ENCODE measurements at regions not wholly inside any gene's neighbourhood (a gene's known extent, or its start where the extent isn't known, plus 50 kb on each side); places are given as distances from the start of the nearest gene placed in this dataset.

- TF ChIP-seq NFIC (IDR thresholded peaks at IDR 0.05) (no peak), RAD21 (IDR thresholded peaks at IDR 0.05; ENCODE audit: low read depth) (no peak), MAX (IDR thresholded peaks at IDR 0.05) (no peak), REST (IDR thresholded peaks at IDR 0.05; ENCODE audit: low read depth) (no peak), USF1 (IDR thresholded peaks at IDR 0.05) (no peak)
Measured at GRCh38 chr16:63749276-63749675, 1372.6 kb downstream of the CDH11 start.

GRCh38 chr16:63745456-63745855, 1376.4 kb downstream of the CDH11 start:
- no peak for TF ChIP-seq TAF1 (IDR thresholded peaks at IDR 0.05; ENCODE audit: low read depth)
- no peak for TF ChIP-seq TCF12 (IDR thresholded peaks at IDR 0.05; ENCODE audit: low read depth)
- TF ChIP-seq TEAD4 (IDR thresholded peaks at IDR 0.05) = no peak
- no peak for TF ChIP-seq USF1 (IDR thresholded peaks at IDR 0.05)
- TF ChIP-seq NFIC (IDR thresholded peaks at IDR 0.05) = no peak
- no peak for TF ChIP-seq CEBPB (IDR thresholded peaks at IDR 0.05)
- TF ChIP-seq EP300 (IDR thresholded peaks at IDR 0.05; ENCODE audit: borderline replicate concordance) = no peak
- no peak for TF ChIP-seq EGR1 (IDR thresholded peaks at IDR 0.05)
- no peak for TF ChIP-seq MAX (IDR thresholded peaks at IDR 0.05)
- no peak for TF ChIP-seq ZBTB7A (IDR thresholded peaks at IDR 0.05; ENCODE audit: low read depth)

- no peak for TF ChIP-seq MAX (IDR thresholded peaks at IDR 0.05)
- TF ChIP-seq YY1 (IDR thresholded peaks at IDR 0.05; ENCODE audit: low read depth) = no peak
- no peak for TF ChIP-seq CREB1 (IDR thresholded peaks at IDR 0.05; ENCODE audit: low read depth)
- no peak for TF ChIP-seq EGR1 (IDR thresholded peaks at IDR 0.05)
- no peak for TF ChIP-seq NFIC (IDR thresholded peaks at IDR 0.05)
- TF ChIP-seq FOXM1 (IDR thresholded peaks at IDR 0.05; ENCODE audit: borderline replicate concordance, low read depth) = no peak
- TF ChIP-seq RAD21 (IDR thresholded peaks at IDR 0.05; ENCODE audit: low read depth) = no peak
- TF ChIP-seq ZBTB7A (IDR thresholded peaks at IDR 0.05; ENCODE audit: low read depth) = no peak
- no peak for TF ChIP-seq TAF1 (IDR thresholded peaks at IDR 0.05; ENCODE audit: low read depth)
- no peak for TF ChIP-seq TCF12 (IDR thresholded peaks at IDR 0.05; ENCODE audit: low read depth)
Measured at GRCh38 chr16:63744077-63744874, 1377.6 kb downstream of the CDH11 start.

GRCh38 chr16:63742150-63742549, 1379.7 kb downstream of the CDH11 start:
- TF ChIP-seq CEBPB (IDR thresholded peaks at IDR 0.05) (no peak), TAF1 (IDR thresholded peaks at IDR 0.05; ENCODE audit: low read depth) (no peak), TCF12 (IDR thresholded peaks at IDR 0.05; ENCODE audit: low read depth) (no peak), EP300 (IDR thresholded peaks at IDR 0.05; ENCODE audit: borderline replicate concordance) (no peak), FOXM1 (IDR thresholded peaks at IDR 0.05; ENCODE audit: borderline replicate concordance, low read depth) (no peak), YY1 (IDR thresholded peaks at IDR 0.05; ENCODE audit: low read depth) (no peak), TEAD4 (IDR thresholded peaks at IDR 0.05) (no peak), MAX (IDR thresholded peaks at IDR 0.05) (no peak), ZBTB7A (IDR thresholded peaks at IDR 0.05; ENCODE audit: low read depth) (no peak), REST (IDR thresholded peaks at IDR 0.05; ENCODE audit: low read depth) (no peak), RAD21 (IDR thresholded peaks at IDR 0.05; ENCODE audit: low read depth) (no peak), NFIC (IDR thresholded peaks at IDR 0.05) (no peak), USF1 (IDR thresholded peaks at IDR 0.05) (no peak), EGR1 (IDR thresholded peaks at IDR 0.05) (no peak), CREB1 (IDR thresholded peaks at IDR 0.05; ENCODE audit: low read depth) (no peak)

- TF ChIP-seq RAD21 (IDR thresholded peaks at IDR 0.05; ENCODE audit: low read depth) (no peak), REST (IDR thresholded peaks at IDR 0.05; ENCODE audit: low read depth) (no peak), ZBTB7A (IDR thresholded peaks at IDR 0.05; ENCODE audit: low read depth) (no peak), TCF12 (IDR thresholded peaks at IDR 0.05; ENCODE audit: low read depth) (no peak), EGR1 (IDR thresholded peaks at IDR 0.05) (no peak), TAF1 (IDR thresholded peaks at IDR 0.05; ENCODE audit: low read depth) (no peak), CEBPB (IDR thresholded peaks at IDR 0.05) (no peak), YY1 (IDR thresholded peaks at IDR 0.05; ENCODE audit: low read depth) (no peak), TEAD4 (IDR thresholded peaks at IDR 0.05) (no peak), USF1 (IDR thresholded peaks at IDR 0.05) (no peak), FOXM1 (IDR thresholded peaks at IDR 0.05; ENCODE audit: borderline replicate concordance, low read depth) (no peak), CREB1 (IDR thresholded peaks at IDR 0.05; ENCODE audit: low read depth) (no peak), MAX (IDR thresholded peaks at IDR 0.05) (no peak), NFIC (IDR thresholded peaks at IDR 0.05) (no peak), EP300 (IDR thresholded peaks at IDR 0.05; ENCODE audit: borderline replicate concordance) (no peak)
Measured at GRCh38 chr16:63737633-63738032, 1384.2 kb downstream of the CDH11 start.
